ENCODE measurements at regions not wholly inside any gene's neighbourhood (a gene's known extent, or its start where the extent isn't known, plus 50 kb on each side); places are given as distances from the start of the nearest gene placed in this dataset.

DNA sequence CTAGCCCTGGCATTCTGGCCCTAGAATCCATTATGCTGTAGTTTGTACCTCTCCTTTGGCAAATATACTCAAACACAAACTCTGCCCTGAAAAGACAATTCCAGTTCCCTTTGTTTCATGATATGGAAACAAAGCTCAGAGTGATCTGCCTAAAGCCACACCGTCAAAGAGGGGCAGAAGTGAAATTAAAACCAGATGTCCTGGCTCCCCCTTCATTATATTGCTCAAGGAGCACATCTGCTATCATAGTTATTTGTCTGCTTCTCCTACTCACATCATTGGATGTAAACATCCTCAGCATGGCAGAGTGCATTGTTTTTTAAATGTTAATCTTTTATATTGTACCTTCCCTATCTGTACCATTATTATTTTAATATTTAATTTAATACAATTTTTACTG lies 266.7 kb upstream of the SMARCA2 start:
- Histone ChIP-seq H3K4me2 (no peak overlapping the region), H3K4me1 (ENCODE audit: control insufficient read depth in 1 of 2, insufficient read depth in 2 of 2, low read depth in 1 of 2, low read length in 1 of 2) (no peaks in the 10 kb centered on the region), H3K9me2 (no peaks in the 10 kb centered on the region), H3K4me3 (ENCODE audit: low read depth in 2 of 2, low read length in 1 of 2) (no peak overlapping the region), H3K9me3 (no peaks in the 10 kb centered on the region), H3K9ac (no peak overlapping the region), H3K36me3 (replicated peaks in 1 of 2; ENCODE audit: control insufficient read depth in 1 of 2, insufficient read depth in 2 of 2, low read length in 1 of 2) (no peaks in the 10 kb centered on the region), H4K20me1 (ENCODE audit: insufficient read depth) (no peaks in the 10 kb centered on the region), H3F3A (replicated peaks; ENCODE audit: insufficient read depth) (no peaks in the 10 kb centered on the region), H3K27me3 (ENCODE audit: insufficient read depth) (no peaks in the 10 kb centered on the region), H3K79me2 (ENCODE audit: insufficient read depth) (no peaks in the 10 kb centered on the region), H2AFZ (ENCODE audit: low read depth) (no peak overlapping the region), H3K27ac (ENCODE audit: low read depth in 2 of 2, low read length in 1 of 2) (0 out of 4 replicates have a peak overlapping the region, but pooled peaks of 1 of the 2 experiments have one; percentile 39)
- 0% methylated on average over 1 of the region's 1 CpG for WGBS (ENCODE audit: low lambda C conversion rate)
- TF ChIP-seq GABPA (IDR thresholded peaks at IDR 0.05; ENCODE audit: low read depth) = no peak
- TF ChIP-seq, protein P1, sequence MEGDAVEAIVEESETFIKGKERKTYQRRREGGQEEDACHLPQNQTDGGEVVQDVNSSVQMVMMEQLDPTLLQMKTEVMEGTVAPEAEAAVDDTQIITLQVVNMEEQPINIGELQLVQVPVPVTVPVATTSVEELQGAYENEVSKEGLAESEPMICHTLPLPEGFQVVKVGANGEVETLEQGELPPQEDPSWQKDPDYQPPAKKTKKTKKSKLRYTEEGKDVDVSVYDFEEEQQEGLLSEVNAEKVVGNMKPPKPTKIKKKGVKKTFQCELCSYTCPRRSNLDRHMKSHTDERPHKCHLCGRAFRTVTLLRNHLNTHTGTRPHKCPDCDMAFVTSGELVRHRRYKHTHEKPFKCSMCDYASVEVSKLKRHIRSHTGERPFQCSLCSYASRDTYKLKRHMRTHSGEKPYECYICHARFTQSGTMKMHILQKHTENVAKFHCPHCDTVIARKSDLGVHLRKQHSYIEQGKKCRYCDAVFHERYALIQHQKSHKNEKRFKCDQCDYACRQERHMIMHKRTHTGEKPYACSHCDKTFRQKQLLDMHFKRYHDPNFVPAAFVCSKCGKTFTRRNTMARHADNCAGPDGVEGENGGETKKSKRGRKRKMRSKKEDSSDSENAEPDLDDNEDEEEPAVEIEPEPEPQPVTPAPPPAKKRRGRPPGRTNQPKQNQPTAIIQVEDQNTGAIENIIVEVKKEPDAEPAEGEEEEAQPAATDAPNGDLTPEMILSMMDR (IDR thresholded peaks at IDR 0.05) = no peak
- TF ChIP-seq, protein P2, sequence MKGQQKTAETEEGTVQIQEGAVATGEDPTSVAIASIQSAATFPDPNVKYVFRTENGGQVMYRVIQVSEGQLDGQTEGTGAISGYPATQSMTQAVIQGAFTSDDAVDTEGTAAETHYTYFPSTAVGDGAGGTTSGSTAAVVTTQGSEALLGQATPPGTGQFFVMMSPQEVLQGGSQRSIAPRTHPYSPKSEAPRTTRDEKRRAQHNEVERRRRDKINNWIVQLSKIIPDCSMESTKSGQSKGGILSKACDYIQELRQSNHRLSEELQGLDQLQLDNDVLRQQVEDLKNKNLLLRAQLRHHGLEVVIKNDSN (IDR thresholded peaks at IDR 0.05; ENCODE audit: borderline replicate concordance, low read depth) = no peak
- no peak for TF ChIP-seq TEAD4 (IDR thresholded peaks at IDR 0.05; ENCODE audit: borderline replicate concordance, insufficient read depth)
- no peak for TF ChIP-seq USF2 (IDR thresholded peaks at IDR 0.05; ENCODE audit: borderline replicate concordance, low read depth, low read length)
- TF ChIP-seq YY1 (IDR thresholded peaks at IDR 0.05; ENCODE audit: low read depth) = no peak
- no peak for TF ChIP-seq NRF1 (IDR thresholded peaks at IDR 0.05; ENCODE audit: low read depth, low read length)
- no peak for TF ChIP-seq ZBTB33 (IDR thresholded peaks at IDR 0.05; ENCODE audit: borderline replicate concordance, low read depth)
- no peak for TF ChIP-seq TAF1 (IDR thresholded peaks at IDR 0.05; ENCODE audit: borderline replicate concordance, low read depth, low read length)
- TF ChIP-seq EZH2phosphoT487 (IDR thresholded peaks at IDR 0.05; ENCODE audit: borderline replicate concordance, low read depth) = no peak
- TF ChIP-seq POLR2AphosphoS5 (IDR thresholded peaks at IDR 0.05; ENCODE audit: low read depth, low read length) = no peak
- TF ChIP-seq, protein P3, sequence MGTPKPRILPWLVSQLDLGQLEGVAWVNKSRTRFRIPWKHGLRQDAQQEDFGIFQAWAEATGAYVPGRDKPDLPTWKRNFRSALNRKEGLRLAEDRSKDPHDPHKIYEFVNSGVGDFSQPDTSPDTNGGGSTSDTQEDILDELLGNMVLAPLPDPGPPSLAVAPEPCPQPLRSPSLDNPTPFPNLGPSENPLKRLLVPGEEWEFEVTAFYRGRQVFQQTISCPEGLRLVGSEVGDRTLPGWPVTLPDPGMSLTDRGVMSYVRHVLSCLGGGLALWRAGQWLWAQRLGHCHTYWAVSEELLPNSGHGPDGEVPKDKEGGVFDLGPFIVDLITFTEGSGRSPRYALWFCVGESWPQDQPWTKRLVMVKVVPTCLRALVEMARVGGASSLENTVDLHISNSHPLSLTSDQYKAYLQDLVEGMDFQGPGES (IDR thresholded peaks at IDR 0.05; ENCODE audit: low read depth, low read length) = no peak
- no peak for TF ChIP-seq SIN3A (IDR thresholded peaks at IDR 0.05; ENCODE audit: borderline replicate concordance, low read depth, low read length)
- no peak for TF ChIP-seq ELF1 (IDR thresholded peaks at IDR 0.05)
- TF ChIP-seq FOXM1 (IDR thresholded peaks at IDR 0.05; ENCODE audit: low read depth) = no peak
- no peak for TF ChIP-seq RAD21 (IDR thresholded peaks at IDR 0.05; ENCODE audit: low read length)
- TF ChIP-seq GATA2 (CRISPR knock-in tag; IDR thresholded peaks at IDR 0.05) = no peak
- peak; percentile 36 for DNase-seq
- POLR2A ChIA-PET = no interaction called here
- CTCF ChIA-PET = no interaction called here
